ENCODE measurements at regions not wholly inside any gene's neighbourhood (a gene's known extent, or its start where the extent isn't known, plus 50 kb on each side); places are given as distances from the start of the nearest gene placed in this dataset.
"Not testable (repeated sequence)": the region's sequence is repeated elsewhere in the genome, so short reads cannot be mapped to it uniquely, and the experiment has no call there.

DNA sequence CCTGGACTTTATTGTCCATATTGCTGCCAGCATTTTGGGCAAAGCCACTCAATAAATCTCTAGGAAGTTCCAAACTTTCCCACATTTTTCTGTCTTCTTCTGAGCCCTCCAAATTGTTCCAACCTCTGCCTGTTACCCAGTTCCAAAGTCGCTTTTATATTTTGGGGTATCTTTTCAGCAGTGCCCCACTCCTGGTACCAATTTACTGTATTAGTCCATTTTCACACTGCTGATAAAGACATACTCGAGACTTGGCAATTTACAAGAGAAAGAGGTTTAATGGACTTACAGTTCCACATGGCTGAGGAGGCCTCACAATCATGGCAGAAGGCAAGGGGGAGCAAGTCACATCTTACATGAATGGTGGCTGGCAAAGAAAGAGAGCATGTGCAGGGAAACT is 53.4 kb downstream of the AHSP start:
- H3K4me1 ChIP-seq (ENCODE audit: control insufficient read depth in 2 of 3, insufficient read depth in 2 of 3, low read depth in 1 of 3, low read length in 3 of 3); H3K4me3 ChIP-seq (ENCODE audit: low read length in 3 of 3); H3K9ac ChIP-seq (ENCODE audit: low read length in 3 of 3); H3K27ac ChIP-seq (ENCODE audit: low read depth in 2 of 2, low read length in 2 of 2); intact Hi-C loops (cut with DNase I); DNase-seq; FAIRE-seq; H3K27me3 ChIP-seq (ENCODE audit: control insufficient read depth, insufficient read depth, low read length); H3K36me3 ChIP-seq (ENCODE audit: control insufficient read depth in 2 of 3, insufficient read depth in 3 of 3, low read length in 3 of 3); H3K9me3 ChIP-seq (ENCODE audit: control insufficient read depth in 2 of 3, insufficient read depth in 1 of 3, low read length in 3 of 3): not testable (repeated sequence)

DNA sequence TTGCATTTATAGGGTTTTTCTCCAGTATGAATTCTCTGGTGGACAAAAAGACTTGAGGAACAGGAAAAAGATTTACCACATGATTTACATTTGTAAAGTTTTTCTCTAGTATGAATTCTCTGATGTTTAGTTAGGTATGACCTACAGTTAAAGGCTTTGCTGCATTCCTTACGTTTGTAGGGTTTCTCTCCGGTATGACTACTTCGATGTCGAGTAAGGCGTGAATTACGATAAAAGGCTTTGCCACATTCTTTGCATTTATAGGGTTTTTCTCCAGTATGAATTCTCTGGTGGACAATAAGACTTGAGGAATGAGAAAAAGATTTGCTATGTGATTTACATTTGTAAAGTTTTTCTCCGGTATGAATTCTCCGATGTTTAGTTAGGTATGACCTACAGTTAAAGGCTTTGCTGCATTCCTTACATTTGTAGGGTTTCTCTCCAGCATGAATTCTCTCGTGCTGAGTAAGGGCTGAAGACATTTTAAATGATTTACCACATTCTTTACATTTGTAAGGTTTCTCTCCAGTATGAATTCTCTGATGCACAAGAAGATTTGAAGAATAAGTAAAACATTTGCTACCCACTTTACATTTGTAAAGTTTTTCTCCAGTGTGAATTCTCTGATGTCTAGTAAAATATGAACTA is 74.2 kb downstream of the AHSP start:
- H3K9ac ChIP-seq (ENCODE audit: low read length in 3 of 3); FAIRE-seq; H3K36me3 ChIP-seq (ENCODE audit: control insufficient read depth in 2 of 3, insufficient read depth in 3 of 3, low read length in 3 of 3); H3K4me1 ChIP-seq (ENCODE audit: control insufficient read depth in 2 of 3, insufficient read depth in 2 of 3, low read depth in 1 of 3, low read length in 3 of 3); H3K27me3 ChIP-seq (ENCODE audit: control insufficient read depth, insufficient read depth, low read length); DNase-seq; H3K4me3 ChIP-seq (ENCODE audit: low read length in 3 of 3); intact Hi-C loops (cut with DNase I); H3K27ac ChIP-seq (ENCODE audit: low read depth in 2 of 2, low read length in 2 of 2): not testable (repeated sequence)
- H3K9me3 ChIP-seq (ENCODE audit: control insufficient read depth in 2 of 3, insufficient read depth in 1 of 3, low read length in 3 of 3), result peaks cover 0 to 34% (median 19%) of the 10 kb centered on the region in 3 donors

DNA sequence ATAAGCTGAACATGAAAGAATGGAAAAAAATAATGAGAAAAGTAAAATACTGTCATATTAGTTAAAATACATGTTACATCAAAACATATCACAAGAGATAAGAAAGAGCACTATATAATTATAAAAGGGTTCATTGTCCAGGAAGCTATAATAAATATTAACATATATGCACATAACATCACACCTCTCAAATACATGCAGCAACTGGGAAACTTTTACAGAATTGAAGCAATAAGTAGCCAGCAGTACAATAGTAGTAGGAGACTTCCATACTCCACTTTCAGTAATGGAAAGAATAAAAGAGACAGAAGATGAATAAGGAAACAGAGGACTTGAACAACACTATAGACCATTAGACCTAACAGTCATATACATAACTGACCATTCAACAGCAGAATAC is 90.4 kb downstream of the AHSP start:
- DNase-seq (no peak), FAIRE-seq (no peak)
- no peaks in the 10 kb centered on the region for H3K27me3 ChIP-seq (ENCODE audit: control insufficient read depth, insufficient read depth, low read length)
- intact Hi-C loops (cut with DNase I), result no loop called here
- H3K36me3 ChIP-seq (ENCODE audit: control insufficient read depth in 2 of 3, insufficient read depth in 3 of 3, low read length in 3 of 3), result no peaks in the 10 kb centered on the region
- peaks cover 0 to 9% (median 2%) of the 10 kb centered on the region in 3 donors for H3K9me3 ChIP-seq (ENCODE audit: control insufficient read depth in 2 of 3, insufficient read depth in 1 of 3, low read length in 3 of 3)
- no peak overlapping the region for H3K4me3 ChIP-seq (ENCODE audit: low read length in 3 of 3)
- H3K4me1 ChIP-seq (ENCODE audit: control insufficient read depth in 2 of 3, insufficient read depth in 2 of 3, low read depth in 1 of 3, low read length in 3 of 3), result no peaks in the 10 kb centered on the region
- no peak overlapping the region for H3K9ac ChIP-seq (ENCODE audit: low read length in 3 of 3)
- TF ChIP-seq, protein P1, sequence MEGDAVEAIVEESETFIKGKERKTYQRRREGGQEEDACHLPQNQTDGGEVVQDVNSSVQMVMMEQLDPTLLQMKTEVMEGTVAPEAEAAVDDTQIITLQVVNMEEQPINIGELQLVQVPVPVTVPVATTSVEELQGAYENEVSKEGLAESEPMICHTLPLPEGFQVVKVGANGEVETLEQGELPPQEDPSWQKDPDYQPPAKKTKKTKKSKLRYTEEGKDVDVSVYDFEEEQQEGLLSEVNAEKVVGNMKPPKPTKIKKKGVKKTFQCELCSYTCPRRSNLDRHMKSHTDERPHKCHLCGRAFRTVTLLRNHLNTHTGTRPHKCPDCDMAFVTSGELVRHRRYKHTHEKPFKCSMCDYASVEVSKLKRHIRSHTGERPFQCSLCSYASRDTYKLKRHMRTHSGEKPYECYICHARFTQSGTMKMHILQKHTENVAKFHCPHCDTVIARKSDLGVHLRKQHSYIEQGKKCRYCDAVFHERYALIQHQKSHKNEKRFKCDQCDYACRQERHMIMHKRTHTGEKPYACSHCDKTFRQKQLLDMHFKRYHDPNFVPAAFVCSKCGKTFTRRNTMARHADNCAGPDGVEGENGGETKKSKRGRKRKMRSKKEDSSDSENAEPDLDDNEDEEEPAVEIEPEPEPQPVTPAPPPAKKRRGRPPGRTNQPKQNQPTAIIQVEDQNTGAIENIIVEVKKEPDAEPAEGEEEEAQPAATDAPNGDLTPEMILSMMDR (IDR thresholded peaks at IDR 0.05; ENCODE audit: borderline replicate concordance, extremely low read depth, insufficient read depth), result no peak
- no peak overlapping the region for H3K27ac ChIP-seq (ENCODE audit: low read depth in 2 of 2, low read length in 2 of 2)

GRCh38 chr16:31636433-31636832 is 108.7 kb downstream of the AHSP start:
- intact Hi-C loops (cut with DNase I), result no loop called here
- Histone ChIP-seq H3K27me3 (ENCODE audit: control insufficient read depth, insufficient read depth, low read length) (no peaks in the 10 kb centered on the region), H3K9ac (ENCODE audit: low read length in 3 of 3) (no peak overlapping the region), H3K27ac (ENCODE audit: low read depth in 2 of 2, low read length in 2 of 2) (no peak overlapping the region), H3K4me1 (ENCODE audit: control insufficient read depth in 2 of 3, insufficient read depth in 2 of 3, low read depth in 1 of 3, low read length in 3 of 3) (no peaks in the 10 kb centered on the region), H3K36me3 (ENCODE audit: control insufficient read depth in 2 of 3, insufficient read depth in 3 of 3, low read length in 3 of 3) (no peaks in the 10 kb centered on the region), H3K9me3 (ENCODE audit: control insufficient read depth in 2 of 3, insufficient read depth in 1 of 3, low read length in 3 of 3) (no peaks in the 10 kb centered on the region), H3K4me3 (ENCODE audit: low read length in 3 of 3) (no peak overlapping the region)
- TF ChIP-seq, protein P1 (IDR thresholded peaks at IDR 0.05; ENCODE audit: borderline replicate concordance, extremely low read depth, insufficient read depth), result no peak
- FAIRE-seq, result no peak
- no peak for DNase-seq

All from kidney (tissue), 13 donors.